Upper lobe of left lung (tissue), 4 donors: ENCODE measurements at regions not wholly inside any gene's neighbourhood (a gene's known extent, or its start where the extent isn't known, plus 50 kb on each side); places are given as distances from the start of the nearest gene placed in this dataset.

ENCODE experiments used
- POLR2A ChIP-seq, 4 donors: fragments of 450-650 bp; IDR thresholded peaks; one replicate each; pipeline ENCODE4 v1.5.1; 2016 to 2017; ENCODE audit warnings: antibody characterized with exemption in 4 of 4, mild to moderate bottlenecking in 2 of 4
- POLR2AphosphoS5 ChIP-seq, 2 donors: sonication (generic); formaldehyde crosslinking; IDR thresholded peaks; one replicate each; pipeline ENCODE4 v1.5.1; 2017; ENCODE audit warnings: antibody characterized with exemption in 2 of 2

GRCh38 chr6:93746892-93747291 is 327.5 kb upstream of the EPHA7 start:
- TF ChIP-seq POLR2A (IDR thresholded peaks at IDR 0.05) (no peak), POLR2AphosphoS5 (IDR thresholded peaks at IDR 0.05) (no peak)
